CD14-positive monocyte (primary cell): ENCODE measurements at regions not wholly inside any gene's neighbourhood (a gene's known extent, or its start where the extent isn't known, plus 50 kb on each side); places are given as distances from the start of the nearest gene placed in this dataset.

Source experiments
- DNase-seq, 3 donors: peaks; one replicate each; pipeline ENCODE4 v3.0.0-alpha.2; 2011 to 2022
- H2AFZ ChIP-seq: 2 replicates; pipeline ENCODE4 v1.6.0; 2012; ENCODE audit warnings: mild to moderate bottlenecking, low read depth, low read length, inconsistent platforms; ENCODE audit not compliant: insufficient read depth, poor library complexity, severe bottlenecking
- H3K27ac ChIP-seq, 2 donors: 1 replicate in 1 of 2; 2 replicates in 1 of 2; pipeline ENCODE4 v1.5.1; 2012 to 2013; ENCODE audit warnings: low read length in 2 of 2, control low read depth in 1 of 2, inconsistent platforms in 1 of 2, low read depth in 1 of 2, mild to moderate bottlenecking in 1 of 2
- H3K27me3 ChIP-seq, 2 donors: one replicate each; pipeline versions ENCODE4 v1.6.0 to v1.6.1; 2011 to 2013; ENCODE audit warnings: low read length in 2 of 2; ENCODE audit not compliant: control insufficient read depth in 2 of 2, insufficient read depth in 2 of 2
- H3K36me3 ChIP-seq, 2 donors: replicated peaks in 1 of 2; 1 replicate in 1 of 2; 2 replicates in 1 of 2; pipeline versions ENCODE4 v1.5.1 to v1.6.1; 2012 to 2013; ENCODE audit warnings: low read length in 2 of 2, control low read depth in 1 of 2, inconsistent platforms in 1 of 2, mild to moderate bottlenecking in 1 of 2; ENCODE audit not compliant: insufficient read depth in 2 of 2, control insufficient read depth in 1 of 2
- H3K4me1 ChIP-seq, 2 donors: 1 replicate in 1 of 2; 2 replicates in 1 of 2; pipeline versions ENCODE4 v1.5.1 to v1.6.1; 2012 to 2013; ENCODE audit warnings: low read length in 2 of 2, control low read depth in 1 of 2, inconsistent platforms in 1 of 2, mild to moderate bottlenecking in 1 of 2, moderate library complexity in 1 of 2; ENCODE audit not compliant: insufficient read depth in 2 of 2, control insufficient read depth in 1 of 2
- H3K4me2 ChIP-seq: replicated peaks from 2 replicates; pipeline ENCODE3; 2012; ENCODE audit warnings: low read length, moderate library complexity, mild to moderate bottlenecking; ENCODE audit not compliant: poor library complexity, severe bottlenecking; ENCODE audit errors: extremely low read depth
- H3K4me3 ChIP-seq, 3 experiments: fragments of 200-600 bp in 1 of 3; sonication (generic) in 1 of 3; replicated peaks in 1 of 3; 1 replicate in 2 of 3; 2 replicates in 1 of 3; pipeline ENCODE4 v1.5.1; 2011 to 2013; ENCODE audit warnings: low read length in 3 of 3, mild to moderate bottlenecking in 3 of 3, control low read depth in 2 of 3, low read depth in 2 of 3, inconsistent platforms in 1 of 3, moderate library complexity in 1 of 3
- H3K79me2 ChIP-seq: 2 replicates; pipeline ENCODE4 v1.6.0; 2012; ENCODE audit warnings: mild to moderate bottlenecking, control low read depth, inconsistent platforms, low read length, moderate library complexity; ENCODE audit not compliant: insufficient read depth
- H3K9ac ChIP-seq: 2 replicates; pipeline ENCODE4 v1.6.0; 2017; ENCODE audit warnings: low read length, mild to moderate bottlenecking; ENCODE audit not compliant: insufficient read depth, poor library complexity, severe bottlenecking
- H3K9me3 ChIP-seq, 2 donors: replicated peaks in 1 of 2; 1 replicate in 1 of 2; 2 replicates in 1 of 2; pipeline versions ENCODE4 v1.5.1 to v1.6.1; 2012 to 2013; ENCODE audit warnings: low read length in 2 of 2, control low read depth in 1 of 2; ENCODE audit not compliant: control insufficient read depth in 1 of 2, insufficient read depth in 1 of 2
- H4K20me1 ChIP-seq: 2 replicates; pipeline ENCODE4 v1.6.0; 2012; ENCODE audit warnings: mild to moderate bottlenecking, low read length, control low read depth, moderate library complexity; ENCODE audit not compliant: insufficient read depth
- H3K27ac Mint-ChIP-seq, 7 donors: one replicate each; pipeline ENCODE4 v1.8.0; 2020; ENCODE audit warnings: mild to moderate bottlenecking in 7 of 7, mixed read lengths in 7 of 7, moderate library complexity in 6 of 7, inconsistent platforms in 2 of 7
- H3K27me3 Mint-ChIP-seq, 3 donors: one replicate each; pipeline ENCODE4 v1.8.0; 2021 to 2022; ENCODE audit warnings: low read depth in 3 of 3, mild to moderate bottlenecking in 3 of 3, mixed read lengths in 3 of 3, moderate library complexity in 3 of 3, inconsistent platforms in 1 of 3
- H3K36me3 Mint-ChIP-seq, 2 donors: one replicate each; pipeline ENCODE4 v1.8.0; 2020; ENCODE audit warnings: mixed read lengths in 2 of 2, inconsistent platforms in 1 of 2, mild to moderate bottlenecking in 1 of 2
- H3K4me1 Mint-ChIP-seq: one replicate; pipeline ENCODE4 v1.8.0; 2020; ENCODE audit warnings: mild to moderate bottlenecking, mixed read lengths
- H3K4me3 Mint-ChIP-seq, 2 donors: one replicate each; pipeline ENCODE4 v1.8.0; 2020; ENCODE audit warnings: mild to moderate bottlenecking in 2 of 2, mixed read lengths in 2 of 2, moderate library complexity in 1 of 2
- H3K9me3 Mint-ChIP-seq, 7 donors: one replicate each; pipeline ENCODE4 v1.8.0; 2020 to 2022; ENCODE audit warnings: mixed read lengths in 7 of 7, mild to moderate bottlenecking in 6 of 7, moderate library complexity in 6 of 7, inconsistent platforms in 2 of 7
- CTCF ChIP-seq: fragments of 200-600 bp; IDR thresholded peaks from one replicate; pipeline ENCODE4 v1.8.0; 2022; ENCODE audit warnings: antibody characterized with exemption, mild to moderate bottlenecking
- WGBS: methylation state at CpG from one replicate; pipeline ENCODE4 v1.1.5; 2013; ENCODE audit warnings: missing lambda C conversion rate; ENCODE audit not compliant: insufficient coverage; 5-methylcytosine and 5-hydroxymethylcytosine counted together
- intact Hi-C, 2 donors: fragments of 100-400 bp; cut with micrococcal nuclease; formaldehyde crosslinking; loops; one replicate each; pipeline versions ENCODE4 v1.15.0 to v1.15.1; 2023

- Mint-ChIP-seq H3K27me3 (peaks cover 0 to 3% (median 2%) of the 10 kb centered on the region in 3 donors), H3K4me3 (no peak overlapping the region), H3K9me3 (peaks cover 0 to 10% (median 2%) of the 10 kb centered on the region in 7 donors), H3K27ac (no peak overlapping the region), H3K36me3 (no peaks in the 10 kb centered on the region), H3K4me1 (no peaks in the 10 kb centered on the region)
- H4K20me1 ChIP-seq = no peaks in the 10 kb centered on the region
- no peaks in the 10 kb centered on the region for H3K36me3 ChIP-seq
- no peak overlapping the region for H3K9ac ChIP-seq
- H3K4me2 ChIP-seq = no peak overlapping the region
- no peak for DNase-seq
- no peaks in the 10 kb centered on the region for H3K79me2 ChIP-seq
- H2AFZ ChIP-seq = no peak overlapping the region
- TF ChIP-seq CTCF = no peak
- H3K4me3 ChIP-seq = no peak overlapping the region
- no peak overlapping the region for H3K27ac ChIP-seq
- intact Hi-C loops = no loop called here
- WGBS = 72% methylated on average over 4 of the region's 8 CpGs
- no peaks in the 10 kb centered on the region for H3K4me1 ChIP-seq
- H3K9me3 ChIP-seq = peaks cover 0 to 8% of the 10 kb centered on the region in 2 donors
- H3K27me3 ChIP-seq = no peaks in the 10 kb centered on the region
Observed at GRCh38 chr1:227396539-227397353, 78.5 kb upstream of the CDC42BPA start.

GRCh38 chr1:227395426-227396028 lies 77.2 kb upstream of the CDC42BPA start:
- DNase-seq = no peak
- H3K9me3 Mint-ChIP-seq = peaks cover 0 to 3% (median 0%) of the 10 kb centered on the region in 7 donors
- Histone ChIP-seq H3K9ac (no peak overlapping the region), H3K4me1 (no peaks in the 10 kb centered on the region), H3K79me2 (no peaks in the 10 kb centered on the region), H3K4me2 (no peak overlapping the region), H3K27me3 (no peaks in the 10 kb centered on the region), H3K36me3 (no peaks in the 10 kb centered on the region), H3K9me3 (no peaks in the 10 kb centered on the region), H3K27ac (no peak overlapping the region), H4K20me1 (no peaks in the 10 kb centered on the region), H2AFZ (no peak overlapping the region), H3K4me3 (no peak overlapping the region)
- H3K27me3 Mint-ChIP-seq = peaks cover 0 to 3% (median 0%) of the 10 kb centered on the region in 3 donors
- H3K36me3 Mint-ChIP-seq = no peaks in the 10 kb centered on the region
- H3K4me1 Mint-ChIP-seq = no peaks in the 10 kb centered on the region
- intact Hi-C loops = no loop called here
- H3K4me3 Mint-ChIP-seq = no peak overlapping the region
- TF ChIP-seq CTCF = no peak
- WGBS = 0% methylated on average over 1 of the region's 2 CpGs
- H3K27ac Mint-ChIP-seq = no peak overlapping the region
